ENCODE measurements at regions not wholly inside any gene's neighbourhood (a gene's known extent, or its start where the extent isn't known, plus 50 kb on each side); places are given as distances from the start of the nearest gene placed in this dataset.

GRCh38 chr9:75488719-75489110, 400.4 kb downstream of the OSTF1 start:
- H3K23me2 ChIP-seq (ENCODE audit: insufficient read length, low read depth, low read length, poor library complexity, severe bottlenecking): no peaks in the 10 kb centered on the region
- no peak overlapping the region for H3K4ac ChIP-seq (ENCODE audit: low read depth, low read length)
- no CpG with 5 or more reads among the region's 6 CpGs for WGBS (ENCODE audit: extremely low coverage, insufficient read length, low lambda C conversion rate)

More at GRCh38 chr9:75488719-75489110, 400.4 kb downstream of the OSTF1 start:
- no peak overlapping the region for H2BK120ac ChIP-seq (ENCODE audit: low read depth, low read length, poor library complexity, severe bottlenecking)
- H3K4me1 ChIP-seq (ENCODE audit: insufficient read depth, low read length): no peaks in the 10 kb centered on the region
- Mint-ChIP-seq H3K27me3 (ENCODE audit: low read depth) (no peaks in the 10 kb centered on the region), H3K4me3 (no peak overlapping the region), H3K9me3 (peaks cover 3 to 11% of the 10 kb centered on the region in 2 experiments; a peak in 4 of 5 replicates), H3K27ac (no peak overlapping the region; a peak in 1 of 7 replicates), H3K4me1 (no peaks in the 10 kb centered on the region), H3K36me3 (ENCODE audit: insufficient read depth in 1 of 3, low read depth in 3 of 3) (peaks cover 2 to 5% (median 4%) of the 10 kb centered on the region in 3 experiments; a peak in 4 of 7 replicates)
- H2AFZ ChIP-seq (ENCODE audit: low read length): no peak overlapping the region
- no peak overlapping the region for H3K18ac ChIP-seq (ENCODE audit: insufficient read length, low read depth, low read length)
- no peak overlapping the region for H2BK20ac ChIP-seq (ENCODE audit: low read depth, low read length, poor library complexity, severe bottlenecking)
- H2AK5ac ChIP-seq (ENCODE audit: insufficient read length, low read length): no peak overlapping the region
- no peak overlapping the region for H3K23ac ChIP-seq (ENCODE audit: insufficient read length, low read depth, low read length)
- H4K5ac ChIP-seq (ENCODE audit: insufficient read length, low read depth, low read length): no peak overlapping the region
- H3K79me1 ChIP-seq (ENCODE audit: insufficient read depth, low read depth, low read length, poor library complexity, severe bottlenecking): no peaks in the 10 kb centered on the region
- no peak overlapping the region for H4K8ac ChIP-seq (replicated peaks; ENCODE audit: insufficient read length, low read depth, low read length)
- no peaks in the 10 kb centered on the region for H3K79me2 ChIP-seq (ENCODE audit: insufficient read depth, low read length)
- no peak overlapping the region for H3T11ph ChIP-seq (ENCODE audit: low read length)
- H4K91ac ChIP-seq (ENCODE audit: insufficient read length, low read depth, low read length): no peak overlapping the region
- DNase-seq: no peak
- H4K20me1 ChIP-seq (ENCODE audit: control insufficient read depth, insufficient read depth, insufficient read length): no peaks in the 10 kb centered on the region
- no peak overlapping the region for H2BK12ac ChIP-seq (ENCODE audit: insufficient read length, low read depth, low read length)
- H3K56ac ChIP-seq (ENCODE audit: insufficient read length, low read depth, low read length): no peak overlapping the region
- H3K27ac ChIP-seq (ENCODE audit: insufficient read length, low read depth, low read length): no peak overlapping the region
- no peak overlapping the region for H3K4me2 ChIP-seq (ENCODE audit: insufficient read depth, insufficient read length, low read length)
- no peaks in the 10 kb centered on the region for H3K27me3 ChIP-seq (ENCODE audit: insufficient read depth, low read length)
- H3K9me3 ChIP-seq (ENCODE audit: control insufficient read depth, low read depth, low read length): no peaks in the 10 kb centered on the region
- no peak overlapping the region for H2BK15ac ChIP-seq (ENCODE audit: low read depth, low read length)
- H3K9ac ChIP-seq (ENCODE audit: extremely low read depth, insufficient read length, low read length): no peak overlapping the region
- no peak overlapping the region for H2BK5ac ChIP-seq (ENCODE audit: insufficient read length, low read length)
- no peak overlapping the region for H3K14ac ChIP-seq (ENCODE audit: insufficient read depth, low read length)
- TF ChIP-seq CTCF (conservative IDR thresholded peaks at IDR 0.05): no peak

Measured in H9 (cell line).